DND-41 (cell line): ENCODE measurements at regions not wholly inside any gene's neighbourhood (a gene's known extent, or its start where the extent isn't known, plus 50 kb on each side); places are given as distances from the start of the nearest gene placed in this dataset.

ENCODE experiments used
- ATAC-seq: fragments of 200-7000 bp; cut with Tn5 transposase; 3 replicates; pipeline ENCODE4 v1.9.1; 2021; ENCODE audit warnings: low read depth; ENCODE audit not compliant: insufficient read depth
- DNase-seq: peaks from one replicate; pipeline ENCODE4 v3.0.0-alpha.2; 2020
- H2AFZ ChIP-seq: 2 replicates; pipeline ENCODE4 v1.6.0; 2012; ENCODE audit warnings: low read depth, low read length
- H3K27ac ChIP-seq: 2 replicates; pipeline ENCODE4 v1.5.1; 2012; ENCODE audit warnings: low read length, inconsistent platforms
- H3K27me3 ChIP-seq: fragments of 200-600 bp; sonication (generic); 2 replicates; pipeline ENCODE4 v1.6.0; 2012; ENCODE audit warnings: low read length, mild to moderate bottlenecking, inconsistent platforms; ENCODE audit not compliant: insufficient read depth, poor library complexity
- H3K36me3 ChIP-seq: 2 replicates; pipeline ENCODE4 v1.5.1; 2012; ENCODE audit warnings: low read length, inconsistent platforms; ENCODE audit not compliant: insufficient read depth
- H3K4me1 ChIP-seq: 2 replicates; pipeline ENCODE4 v1.5.1; 2012; ENCODE audit warnings: mild to moderate bottlenecking, low read length; ENCODE audit not compliant: insufficient read depth
- H3K4me2 ChIP-seq: 2 replicates; pipeline ENCODE4 v1.6.0; 2012; ENCODE audit warnings: mild to moderate bottlenecking, moderate library complexity, low read length, inconsistent platforms; ENCODE audit not compliant: insufficient read depth
- H3K4me3 ChIP-seq, 2 experiments: fragments of 200-600 bp in 1 of 2; shearing (Covaris generic) in 1 of 2; 2 replicates each; pipeline ENCODE4 v1.5.1; 2012 to 2016; ENCODE audit warnings: inconsistent platforms in 2 of 2, low read length in 2 of 2, mild to moderate bottlenecking in 2 of 2, low read depth in 1 of 2, moderate library complexity in 1 of 2
- H3K79me2 ChIP-seq: 2 replicates; pipeline ENCODE4 v1.6.0; 2012; ENCODE audit warnings: low read length, inconsistent platforms; ENCODE audit not compliant: insufficient read depth
- H3K9ac ChIP-seq: 2 replicates; pipeline ENCODE4 v1.6.0; 2012; ENCODE audit warnings: low read depth, mild to moderate bottlenecking, inconsistent platforms, low read length, moderate library complexity
- H3K9me3 ChIP-seq: 2 replicates; pipeline ENCODE4 v1.5.1; 2012; ENCODE audit warnings: low read length, moderate library complexity, mild to moderate bottlenecking, inconsistent platforms; ENCODE audit not compliant: insufficient read depth, severe bottlenecking
- H4K20me1 ChIP-seq: 2 replicates; pipeline ENCODE4 v1.6.0; 2012; ENCODE audit warnings: low read length; ENCODE audit not compliant: insufficient read depth
- EZH2 ChIP-seq: IDR thresholded peaks from 3 replicates; pipeline ENCODE4 v1.6.1; 2012; ENCODE audit warnings: borderline replicate concordance, low read depth, mild to moderate bottlenecking, moderate library complexity, low read length, inconsistent platforms; ENCODE audit not compliant: severe bottlenecking
- TF ChIP-seq, protein P1 (sequence below): IDR thresholded peaks from 2 replicates; pipeline ENCODE4 v1.5.1; 2012; ENCODE audit warnings: borderline replicate concordance, low read length, moderate library complexity, mild to moderate bottlenecking; ENCODE audit not compliant: poor library complexity, severe bottlenecking; ENCODE audit errors: extremely low read depth

DNA sequence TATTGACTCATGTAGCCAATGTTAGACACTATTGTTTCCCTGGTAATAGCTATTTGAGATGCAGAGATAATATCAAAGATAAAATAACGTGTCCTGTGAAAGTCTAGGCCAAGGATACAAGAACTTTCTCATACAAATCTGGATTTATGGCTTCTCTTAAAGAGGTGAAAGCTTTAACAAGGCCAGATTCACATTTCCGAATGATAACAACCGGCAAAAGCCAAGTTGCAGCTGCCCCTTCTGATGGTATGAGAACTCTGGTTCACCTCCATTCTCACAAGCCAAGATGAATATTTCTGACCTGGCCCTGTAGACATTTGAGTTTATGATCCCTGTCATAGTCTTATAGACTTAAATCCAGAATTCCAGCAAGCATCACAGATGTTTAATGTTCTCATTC lies 230.4 kb upstream of the ZC3H12C start:
- H3K4me3 ChIP-seq: no peak overlapping the region
- H3K9ac ChIP-seq: no peak overlapping the region
- H2AFZ ChIP-seq: no peak overlapping the region
- H3K27me3 ChIP-seq: no peaks in the 10 kb centered on the region
- no peak for DNase-seq
- no peak overlapping the region for H3K4me2 ChIP-seq
- no peaks in the 10 kb centered on the region for H3K4me1 ChIP-seq
- no peaks in the 10 kb centered on the region for H3K79me2 ChIP-seq
- H3K36me3 ChIP-seq: no peaks in the 10 kb centered on the region
- no peak for ATAC-seq
- no peak overlapping the region for H3K27ac ChIP-seq
- no peaks in the 10 kb centered on the region for H3K9me3 ChIP-seq
- H4K20me1 ChIP-seq: no peaks in the 10 kb centered on the region
- TF ChIP-seq, protein P1, sequence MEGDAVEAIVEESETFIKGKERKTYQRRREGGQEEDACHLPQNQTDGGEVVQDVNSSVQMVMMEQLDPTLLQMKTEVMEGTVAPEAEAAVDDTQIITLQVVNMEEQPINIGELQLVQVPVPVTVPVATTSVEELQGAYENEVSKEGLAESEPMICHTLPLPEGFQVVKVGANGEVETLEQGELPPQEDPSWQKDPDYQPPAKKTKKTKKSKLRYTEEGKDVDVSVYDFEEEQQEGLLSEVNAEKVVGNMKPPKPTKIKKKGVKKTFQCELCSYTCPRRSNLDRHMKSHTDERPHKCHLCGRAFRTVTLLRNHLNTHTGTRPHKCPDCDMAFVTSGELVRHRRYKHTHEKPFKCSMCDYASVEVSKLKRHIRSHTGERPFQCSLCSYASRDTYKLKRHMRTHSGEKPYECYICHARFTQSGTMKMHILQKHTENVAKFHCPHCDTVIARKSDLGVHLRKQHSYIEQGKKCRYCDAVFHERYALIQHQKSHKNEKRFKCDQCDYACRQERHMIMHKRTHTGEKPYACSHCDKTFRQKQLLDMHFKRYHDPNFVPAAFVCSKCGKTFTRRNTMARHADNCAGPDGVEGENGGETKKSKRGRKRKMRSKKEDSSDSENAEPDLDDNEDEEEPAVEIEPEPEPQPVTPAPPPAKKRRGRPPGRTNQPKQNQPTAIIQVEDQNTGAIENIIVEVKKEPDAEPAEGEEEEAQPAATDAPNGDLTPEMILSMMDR: no peak
- no peak for TF ChIP-seq EZH2

DNA sequence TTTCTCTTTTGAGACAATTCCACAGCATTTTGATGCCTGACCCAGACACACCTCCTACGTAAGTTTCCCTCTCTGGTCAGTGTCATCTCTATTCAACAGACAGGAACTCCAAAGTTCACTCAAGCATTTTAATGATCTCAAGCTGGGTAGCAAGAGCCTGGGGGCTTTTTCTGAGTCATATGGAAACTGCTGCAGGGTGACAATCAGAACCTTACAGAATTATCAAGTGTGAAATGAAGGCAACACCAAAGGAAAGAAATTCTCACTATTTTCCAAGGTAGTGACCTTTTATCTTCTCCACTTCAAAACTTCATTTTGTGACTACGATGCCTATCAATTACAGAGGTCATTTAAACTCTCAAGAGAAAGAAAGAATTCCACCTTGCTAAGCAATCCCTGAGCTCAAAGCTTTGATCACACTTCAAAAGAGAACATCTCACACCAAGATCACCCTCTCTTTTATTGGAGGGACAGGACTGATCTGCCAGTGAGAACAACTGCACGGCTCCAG lies 229.0 kb upstream of the ZC3H12C start:
- Histone ChIP-seq H3K4me3 (no peak overlapping the region), H3K36me3 (no peaks in the 10 kb centered on the region), H2AFZ (no peak overlapping the region), H3K4me1 (no peaks in the 10 kb centered on the region), H3K27ac (no peak overlapping the region), H4K20me1 (no peaks in the 10 kb centered on the region), H3K9ac (no peak overlapping the region), H3K9me3 (no peaks in the 10 kb centered on the region), H3K79me2 (no peaks in the 10 kb centered on the region), H3K4me2 (no peak overlapping the region), H3K27me3 (no peaks in the 10 kb centered on the region)
- DNase-seq (no peak), ATAC-seq (no peak)
- TF ChIP-seq, protein P1: no peak
- TF ChIP-seq EZH2: no peak

DNA sequence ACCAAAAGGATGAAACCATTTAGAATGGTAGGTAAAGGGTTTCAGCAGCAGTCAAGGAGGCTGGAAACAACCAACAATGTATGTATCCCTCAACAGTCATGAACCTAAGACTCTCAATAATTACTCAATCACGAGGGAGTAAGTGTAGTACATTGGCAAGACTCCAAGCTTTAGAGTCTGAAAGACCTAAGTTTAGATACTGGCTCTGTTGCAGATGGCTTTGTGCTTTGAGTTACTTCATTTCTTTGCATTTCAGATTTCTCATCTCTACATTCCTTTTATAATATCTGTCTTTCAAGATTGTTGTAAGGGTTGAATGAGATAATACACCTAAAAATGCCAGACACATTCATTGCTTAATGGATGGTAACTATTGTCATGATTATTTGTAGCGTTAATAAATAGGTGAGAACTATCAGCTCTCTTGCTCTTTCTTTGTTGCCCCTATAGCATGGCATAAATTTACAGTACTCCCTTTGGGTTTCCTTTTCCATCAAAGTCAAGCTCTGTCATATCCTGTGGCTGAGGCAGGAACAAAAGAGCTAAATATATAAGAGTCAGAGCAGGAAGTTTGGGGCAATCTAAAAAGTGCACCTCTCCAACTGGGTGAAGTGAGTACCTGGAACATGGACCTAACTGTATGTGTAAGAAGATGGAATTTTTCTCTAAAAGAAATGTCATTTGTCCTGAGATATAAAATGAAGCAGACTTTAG lies 228.2 kb upstream of the ZC3H12C start:
- Histone ChIP-seq H3K4me1 (no peaks in the 10 kb centered on the region), H3K4me3 (no peak overlapping the region), H2AFZ (no peak overlapping the region), H3K9me3 (no peaks in the 10 kb centered on the region), H3K79me2 (no peaks in the 10 kb centered on the region), H3K9ac (no peak overlapping the region), H3K27ac (no peak overlapping the region), H4K20me1 (no peaks in the 10 kb centered on the region), H3K27me3 (no peaks in the 10 kb centered on the region), H3K4me2 (no peak overlapping the region), H3K36me3 (no peaks in the 10 kb centered on the region)
- no peak for ATAC-seq
- DNase-seq: no peak
- no peak for TF ChIP-seq EZH2
- TF ChIP-seq, protein P1: no peak
